IPS-20b (cell line): ENCODE measurements at regions not wholly inside any gene's neighbourhood (a gene's known extent, or its start where the extent isn't known, plus 50 kb on each side); places are given as distances from the start of the nearest gene placed in this dataset.

Experiments used
- H3K27ac ChIP-seq: one replicate; pipeline ENCODE4 v1.5.1; 2013; ENCODE audit warnings: low read length
- H3K27me3 ChIP-seq: 2 replicates; pipeline ENCODE4 v1.6.1; 2013; ENCODE audit warnings: mild to moderate bottlenecking, low read length, inconsistent platforms; ENCODE audit not compliant: insufficient read depth
- H3K36me3 ChIP-seq: 2 replicates; pipeline ENCODE4 v1.6.1; 2013; ENCODE audit warnings: low read depth, mild to moderate bottlenecking, inconsistent platforms, low read length, moderate library complexity; ENCODE audit not compliant: insufficient read depth
- H3K4me1 ChIP-seq: 2 replicates; pipeline ENCODE4 v1.6.1; 2013; ENCODE audit warnings: mild to moderate bottlenecking, control low read depth, inconsistent platforms, low read length, moderate library complexity; ENCODE audit not compliant: insufficient read depth
- H3K4me3 ChIP-seq: 2 replicates; pipeline ENCODE4 v1.5.1; 2013; ENCODE audit warnings: mild to moderate bottlenecking, low read length, inconsistent platforms
- H3K9ac ChIP-seq: 2 replicates; pipeline ENCODE4 v1.6.1; 2013; ENCODE audit warnings: low read depth, mild to moderate bottlenecking, inconsistent platforms, low read length, moderate library complexity
- H3K9me3 ChIP-seq: 2 replicates; pipeline ENCODE4 v1.6.1; 2013; ENCODE audit warnings: mild to moderate bottlenecking, low read depth, low read length, inconsistent platforms; ENCODE audit not compliant: insufficient read depth

GRCh38 chr16:5477251-5477650, 379.7 kb upstream of the EEF2KMT start:
- H3K9ac ChIP-seq: no peak overlapping the region
- no peak overlapping the region for H3K4me3 ChIP-seq
- peaks cover 19% of the 10 kb centered on the region for H3K27me3 ChIP-seq
- no peak overlapping the region for H3K27ac ChIP-seq
- no peaks in the 10 kb centered on the region for H3K9me3 ChIP-seq
- no peaks in the 10 kb centered on the region for H3K36me3 ChIP-seq
- H3K4me1 ChIP-seq: peaks cover 13% of the 10 kb centered on the region; the same call in 1 of the 2 replicates

GRCh38 chr16:5472552-5472951, 375.0 kb upstream of the EEF2KMT start:
- Histone ChIP-seq H3K27me3 (no peaks in the 10 kb centered on the region; the same call in 1 of the 2 replicates), H3K27ac (no peak overlapping the region), H3K9me3 (no peaks in the 10 kb centered on the region; the same call in 1 of the 2 replicates), H3K36me3 (no peaks in the 10 kb centered on the region), H3K9ac (no peak overlapping the region), H3K4me3 (no peak overlapping the region), H3K4me1 (no peaks in the 10 kb centered on the region)

- no peak overlapping the region for H3K4me3 ChIP-seq
- no peaks in the 10 kb centered on the region for H3K27me3 ChIP-seq
- no peaks in the 10 kb centered on the region; the same call in 1 of the 2 replicates for H3K9me3 ChIP-seq
- H3K4me1 ChIP-seq: no peaks in the 10 kb centered on the region
- no peak overlapping the region for H3K9ac ChIP-seq
- H3K27ac ChIP-seq: no peak overlapping the region
- H3K36me3 ChIP-seq: no peaks in the 10 kb centered on the region
Observed at GRCh38 chr16:5468488-5468887, 370.9 kb upstream of the EEF2KMT start.

GRCh38 chr16:5467552-5467951, 370.0 kb upstream of the EEF2KMT start:
- Histone ChIP-seq H3K27ac (no peak overlapping the region), H3K36me3 (no peaks in the 10 kb centered on the region), H3K9ac (no peak overlapping the region), H3K27me3 (no peaks in the 10 kb centered on the region), H3K4me1 (no peaks in the 10 kb centered on the region), H3K4me3 (no peak overlapping the region), H3K9me3 (no peaks in the 10 kb centered on the region; the same call in 1 of the 2 replicates)

- H3K27ac ChIP-seq: no peak overlapping the region
- no peaks in the 10 kb centered on the region for H3K27me3 ChIP-seq
- H3K36me3 ChIP-seq: no peaks in the 10 kb centered on the region
- H3K4me1 ChIP-seq: no peaks in the 10 kb centered on the region
- H3K4me3 ChIP-seq: no peak overlapping the region
- no peaks in the 10 kb centered on the region; the same call in 1 of the 2 replicates for H3K9me3 ChIP-seq
- no peak overlapping the region for H3K9ac ChIP-seq
Observed at GRCh38 chr16:5466551-5466950, 369.0 kb upstream of the EEF2KMT start.

GRCh38 chr16:5465714-5466113, 368.1 kb upstream of the EEF2KMT start:
- Histone ChIP-seq H3K4me1 (0 out of 2 replicates have a peak, but pooled peaks cover under 1% of the 10 kb centered on the region), H3K9ac (no peak overlapping the region), H3K9me3 (no peaks in the 10 kb centered on the region; the same call in 1 of the 2 replicates), H3K36me3 (no peaks in the 10 kb centered on the region), H3K4me3 (no peak overlapping the region), H3K27ac (no peak overlapping the region), H3K27me3 (no peaks in the 10 kb centered on the region)

GRCh38 chr16:5463820-5464219, 366.2 kb upstream of the EEF2KMT start:
- no peak overlapping the region for H3K4me3 ChIP-seq
- H3K9ac ChIP-seq: no peak overlapping the region
- H3K9me3 ChIP-seq: no peaks in the 10 kb centered on the region; the same call in 1 of the 2 replicates
- no peak overlapping the region for H3K27ac ChIP-seq
- H3K27me3 ChIP-seq: no peaks in the 10 kb centered on the region
- H3K4me1 ChIP-seq: 0 out of 2 replicates have a peak, but pooled peaks cover 4% of the 10 kb centered on the region
- no peaks in the 10 kb centered on the region for H3K36me3 ChIP-seq

GRCh38 chr16:5461574-5461973, 364.0 kb upstream of the EEF2KMT start:
- no peak overlapping the region for H3K27ac ChIP-seq
- H3K9me3 ChIP-seq: no peaks in the 10 kb centered on the region
- H3K4me3 ChIP-seq: no peak overlapping the region
- 0 out of 2 replicates have a peak, but pooled peaks cover 4% of the 10 kb centered on the region for H3K4me1 ChIP-seq
- no peak overlapping the region for H3K9ac ChIP-seq
- no peaks in the 10 kb centered on the region for H3K36me3 ChIP-seq
- no peaks in the 10 kb centered on the region for H3K27me3 ChIP-seq

GRCh38 chr16:5461141-5461540, 363.5 kb upstream of the EEF2KMT start:
- Histone ChIP-seq H3K4me3 (no peak overlapping the region), H3K27me3 (no peaks in the 10 kb centered on the region)

GRCh38 chr16:5460701-5461100, 363.1 kb upstream of the EEF2KMT start:
- no peaks in the 10 kb centered on the region for H3K27me3 ChIP-seq
- no peak overlapping the region for H3K4me3 ChIP-seq

More at GRCh38 chr16:5461141-5461540, 363.5 kb upstream of the EEF2KMT start:
- H3K9me3 ChIP-seq: no peaks in the 10 kb centered on the region
- 0 out of 2 replicates have a peak, but pooled peaks cover 4% of the 10 kb centered on the region for H3K4me1 ChIP-seq
- no peak overlapping the region for H3K27ac ChIP-seq
- no peaks in the 10 kb centered on the region for H3K36me3 ChIP-seq
- H3K9ac ChIP-seq: no peak overlapping the region

GRCh38 chr16:5459863-5460262, 362.3 kb upstream of the EEF2KMT start:
- no peak overlapping the region for H3K27ac ChIP-seq
- no peak overlapping the region for H3K9ac ChIP-seq
- no peaks in the 10 kb centered on the region for H3K36me3 ChIP-seq
- H3K4me1 ChIP-seq: 0 out of 2 replicates have a peak, but pooled peaks cover 4% of the 10 kb centered on the region
- no peaks in the 10 kb centered on the region for H3K27me3 ChIP-seq
- no peak overlapping the region for H3K4me3 ChIP-seq
- no peaks in the 10 kb centered on the region for H3K9me3 ChIP-seq

More at GRCh38 chr16:5460701-5461100, 363.1 kb upstream of the EEF2KMT start:
- no peak overlapping the region for H3K9ac ChIP-seq
- H3K27ac ChIP-seq: no peak overlapping the region
- H3K4me1 ChIP-seq: 0 out of 2 replicates have a peak, but pooled peaks cover 4% of the 10 kb centered on the region
- no peaks in the 10 kb centered on the region for H3K36me3 ChIP-seq
- H3K9me3 ChIP-seq: no peaks in the 10 kb centered on the region

GRCh38 chr16:5455110-5455509, 357.5 kb upstream of the EEF2KMT start:
- no peak overlapping the region for H3K27ac ChIP-seq
- H3K9me3 ChIP-seq: no peaks in the 10 kb centered on the region
- H3K4me3 ChIP-seq: no peak overlapping the region
- peaks cover 26% of the 10 kb centered on the region for H3K27me3 ChIP-seq
- H3K36me3 ChIP-seq: no peaks in the 10 kb centered on the region
- peaks cover 13% of the 10 kb centered on the region; the same call in 1 of the 2 replicates for H3K4me1 ChIP-seq
- H3K9ac ChIP-seq: no peak overlapping the region
